GM12873 (cell line): ENCODE measurements at regions not wholly inside any gene's neighbourhood (a gene's known extent, or its start where the extent isn't known, plus 50 kb on each side); places are given as distances from the start of the nearest gene placed in this dataset.

Experiments used
- TF ChIP-seq, protein P1 (sequence below): IDR thresholded peaks from 2 replicates; pipeline ENCODE4 v1.5.1; 2012; ENCODE audit warnings: low read depth, mild to moderate bottlenecking, moderate library complexity, low read length, control low read depth; ENCODE audit not compliant: insufficient read depth; ENCODE audit errors: missing control alignments

DNA sequence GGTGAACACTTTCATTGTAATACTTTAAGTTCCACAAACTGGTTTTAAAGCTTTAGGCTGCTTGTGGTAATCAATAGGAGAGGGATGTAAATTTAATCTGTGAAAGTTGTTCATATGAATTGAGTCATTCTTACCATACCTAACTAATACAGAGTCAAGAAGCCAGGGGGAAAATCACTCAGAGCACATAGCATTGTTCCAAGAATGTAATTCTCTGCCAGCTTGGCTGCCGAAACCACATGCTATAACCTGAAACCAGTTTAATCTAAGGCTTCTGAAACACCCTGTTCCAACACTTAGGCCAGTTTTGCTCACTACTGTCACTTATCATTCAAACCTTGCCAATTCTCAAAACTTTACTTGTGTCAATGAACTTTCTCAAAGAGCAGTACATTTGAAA, 528.8 kb upstream of the GRAMD2B start:
- TF ChIP-seq, protein P1, sequence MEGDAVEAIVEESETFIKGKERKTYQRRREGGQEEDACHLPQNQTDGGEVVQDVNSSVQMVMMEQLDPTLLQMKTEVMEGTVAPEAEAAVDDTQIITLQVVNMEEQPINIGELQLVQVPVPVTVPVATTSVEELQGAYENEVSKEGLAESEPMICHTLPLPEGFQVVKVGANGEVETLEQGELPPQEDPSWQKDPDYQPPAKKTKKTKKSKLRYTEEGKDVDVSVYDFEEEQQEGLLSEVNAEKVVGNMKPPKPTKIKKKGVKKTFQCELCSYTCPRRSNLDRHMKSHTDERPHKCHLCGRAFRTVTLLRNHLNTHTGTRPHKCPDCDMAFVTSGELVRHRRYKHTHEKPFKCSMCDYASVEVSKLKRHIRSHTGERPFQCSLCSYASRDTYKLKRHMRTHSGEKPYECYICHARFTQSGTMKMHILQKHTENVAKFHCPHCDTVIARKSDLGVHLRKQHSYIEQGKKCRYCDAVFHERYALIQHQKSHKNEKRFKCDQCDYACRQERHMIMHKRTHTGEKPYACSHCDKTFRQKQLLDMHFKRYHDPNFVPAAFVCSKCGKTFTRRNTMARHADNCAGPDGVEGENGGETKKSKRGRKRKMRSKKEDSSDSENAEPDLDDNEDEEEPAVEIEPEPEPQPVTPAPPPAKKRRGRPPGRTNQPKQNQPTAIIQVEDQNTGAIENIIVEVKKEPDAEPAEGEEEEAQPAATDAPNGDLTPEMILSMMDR, result no peak

- TF ChIP-seq, protein P1, result no peak
Observed at GRCh38 chr5:125896368-125896767, 526.8 kb upstream of the GRAMD2B start.

DNA sequence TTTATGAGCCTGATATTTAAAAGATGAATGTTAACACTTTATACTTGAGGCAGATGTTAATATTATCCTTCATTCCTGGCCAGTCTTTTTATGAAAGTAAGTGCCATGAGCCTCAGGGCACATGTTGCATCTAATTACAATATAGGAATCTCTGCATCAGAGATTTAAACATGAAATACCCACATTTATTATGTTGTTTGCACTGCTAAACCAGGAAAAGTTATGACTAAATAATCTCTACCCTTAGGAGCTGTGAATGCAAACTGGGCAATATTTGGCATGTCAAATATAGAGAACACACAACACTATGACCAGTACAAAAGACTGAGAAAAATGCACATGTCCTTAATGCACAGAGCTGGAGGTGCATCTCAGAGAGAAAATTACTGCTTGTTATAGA, 526.1 kb upstream of the GRAMD2B start:
- TF ChIP-seq, protein P1, result no peak

- TF ChIP-seq, protein P1, result no peak
Observed at GRCh38 chr5:125898851-125899405, 524.3 kb upstream of the GRAMD2B start.

DNA sequence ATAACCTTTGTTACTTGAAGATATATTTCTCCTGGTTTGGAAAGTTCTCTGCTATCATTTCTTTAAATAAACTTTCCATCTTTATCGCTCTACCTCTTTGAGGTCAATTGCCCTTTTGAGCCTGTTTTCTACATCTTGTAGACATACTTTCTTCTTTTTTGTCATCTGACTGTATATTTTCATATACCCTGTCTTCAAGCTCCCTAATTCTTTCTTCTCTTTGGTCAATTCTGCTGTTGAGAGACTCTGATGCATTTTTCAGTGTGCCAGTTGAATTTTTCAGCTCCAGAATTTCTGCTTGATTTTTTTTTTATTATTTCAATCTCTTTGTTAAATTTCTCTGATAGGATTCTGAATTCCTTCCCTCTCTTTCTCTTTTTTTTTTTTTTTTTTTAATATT, 511.2 kb upstream of the GRAMD2B start:
- TF ChIP-seq, protein P1, result no peak

- TF ChIP-seq, protein P1, result no peak
Observed at GRCh38 chr5:125913200-125913599, 510.0 kb upstream of the GRAMD2B start.

GRCh38 chr5:125914471-125914870, 508.7 kb upstream of the GRAMD2B start:
- TF ChIP-seq, protein P1, result no peak
